Dermis blood vessel endothelial cell (primary cell): ENCODE measurements at regions not wholly inside any gene's neighbourhood (a gene's known extent, or its start where the extent isn't known, plus 50 kb on each side); places are given as distances from the start of the nearest gene placed in this dataset.
"Not testable (repeated sequence)": the region's sequence is repeated elsewhere in the genome, so short reads cannot be mapped to it uniquely, and the experiment has no call there.

Source experiments
- DNase-seq: peaks from one replicate; pipeline ENCODE4 v3.0.0; 2010

DNA sequence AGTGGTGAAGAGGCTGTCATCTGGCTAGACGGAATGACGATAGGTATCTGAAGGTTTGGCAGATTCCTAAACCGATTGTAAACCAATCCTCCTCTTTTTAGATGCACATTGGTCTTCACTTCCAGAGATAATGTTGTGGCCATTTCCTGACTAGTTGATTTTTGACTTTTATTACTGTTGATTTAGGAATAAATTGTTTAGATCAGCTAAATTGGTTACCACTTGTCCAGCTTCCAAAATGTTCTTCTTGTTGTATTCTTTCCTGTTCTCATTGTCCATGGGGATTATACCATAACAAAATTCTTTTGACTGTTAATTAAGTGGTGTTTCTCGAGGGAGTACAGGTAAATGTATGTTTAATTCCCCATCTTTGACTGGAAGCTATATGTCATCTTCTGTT lies 119.7 kb downstream of the MACROH2A1 start:
- no peak for DNase-seq

DNA sequence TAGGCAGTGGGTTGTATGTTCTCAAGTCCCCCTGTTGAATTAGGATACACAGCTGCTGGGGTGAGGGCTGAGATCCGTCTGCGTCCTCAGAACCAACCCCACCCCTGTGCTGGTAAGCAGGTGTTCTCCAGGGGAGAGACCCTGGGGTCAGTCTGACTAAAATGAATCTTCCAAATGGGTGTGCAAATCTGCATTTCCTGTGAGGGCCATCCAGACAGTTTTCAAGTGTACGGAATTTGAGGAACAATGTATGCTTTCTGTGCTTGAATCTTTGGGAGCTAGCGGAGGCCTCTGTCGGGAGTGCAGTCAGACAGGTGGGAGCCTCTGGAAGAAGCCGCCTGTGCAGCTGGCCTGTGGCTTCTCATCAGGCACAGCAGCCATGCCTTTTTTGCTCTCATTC lies 122.9 kb downstream of the MACROH2A1 start:
- no peak for DNase-seq

DNA sequence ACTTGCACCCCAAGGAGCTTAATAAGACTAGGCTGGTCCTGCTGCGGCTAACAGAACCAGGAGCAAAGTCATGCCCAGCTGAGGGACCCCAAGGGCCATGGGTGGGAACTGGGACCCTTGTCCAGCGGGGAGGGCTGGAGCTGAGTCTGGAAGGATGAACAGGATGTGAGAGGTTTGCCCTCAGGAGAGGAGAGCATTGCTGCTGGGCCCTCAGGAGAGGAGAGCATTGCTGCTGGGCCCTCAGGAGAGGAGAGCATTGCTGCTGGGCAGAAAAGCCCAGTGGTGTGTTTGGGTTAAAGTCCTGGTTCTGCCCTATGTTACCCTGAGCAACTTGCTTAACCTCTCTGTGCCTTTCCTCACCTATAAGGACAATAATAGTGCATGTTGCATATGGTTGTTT lies 125.8 kb downstream of the MACROH2A1 start:
- DNase-seq = no peak

DNA sequence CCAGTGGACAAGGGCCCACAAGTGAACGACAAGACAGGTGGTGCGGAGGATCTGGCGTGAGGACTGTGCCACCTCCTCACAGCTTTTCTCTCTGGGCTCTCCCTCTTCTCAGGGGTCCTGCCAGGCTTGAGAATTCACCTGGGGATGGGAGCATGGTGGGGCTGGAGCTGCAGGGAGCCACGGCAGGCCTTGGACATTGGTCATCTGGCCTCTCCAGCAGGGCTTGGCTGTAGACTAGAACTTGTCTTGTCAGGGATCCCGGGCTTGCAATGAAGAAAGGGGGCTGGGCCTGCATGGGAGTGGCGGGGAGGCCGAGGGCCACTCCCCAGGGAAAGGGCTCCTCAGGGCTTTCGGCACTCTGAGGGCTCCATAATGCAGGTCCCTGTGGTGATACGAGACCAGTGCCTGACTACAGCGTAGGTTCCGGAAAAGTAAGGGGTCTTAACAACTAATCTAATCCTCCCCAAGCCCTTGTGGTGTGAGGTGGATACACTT lies 126.7 kb downstream of the MACROH2A1 start:
- DNase-seq = no peak

- no peak for DNase-seq
These were observed 127.3 kb downstream of the MACROH2A1 start for GRCh38 chr5:135271533-135272310.

DNA sequence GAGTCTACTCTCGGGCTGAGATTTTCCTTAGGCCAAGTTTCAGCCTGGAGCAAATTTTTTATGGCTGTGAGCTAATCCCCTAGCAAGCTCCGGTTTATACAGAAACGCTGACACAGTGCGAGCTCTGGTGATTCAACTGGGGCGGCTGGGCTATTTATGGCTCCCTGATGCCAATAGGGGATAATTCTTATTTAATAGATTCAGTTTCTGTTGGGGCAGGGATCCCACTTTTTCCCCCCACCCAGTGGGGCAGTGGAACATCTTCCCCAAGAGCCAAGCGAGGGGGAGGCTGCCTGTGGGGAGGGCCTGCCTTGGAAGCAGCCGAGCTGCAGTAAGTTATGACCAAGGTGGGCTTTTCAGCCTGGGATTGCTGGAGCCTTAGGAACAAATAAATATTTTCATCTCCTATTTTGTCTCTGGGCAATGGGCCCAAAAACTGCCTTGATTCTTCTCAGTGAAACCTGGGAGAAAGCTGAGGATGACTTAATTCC lies 129.1 kb downstream of the MACROH2A1 start:
- peak; percentile 10 for DNase-seq

DNA sequence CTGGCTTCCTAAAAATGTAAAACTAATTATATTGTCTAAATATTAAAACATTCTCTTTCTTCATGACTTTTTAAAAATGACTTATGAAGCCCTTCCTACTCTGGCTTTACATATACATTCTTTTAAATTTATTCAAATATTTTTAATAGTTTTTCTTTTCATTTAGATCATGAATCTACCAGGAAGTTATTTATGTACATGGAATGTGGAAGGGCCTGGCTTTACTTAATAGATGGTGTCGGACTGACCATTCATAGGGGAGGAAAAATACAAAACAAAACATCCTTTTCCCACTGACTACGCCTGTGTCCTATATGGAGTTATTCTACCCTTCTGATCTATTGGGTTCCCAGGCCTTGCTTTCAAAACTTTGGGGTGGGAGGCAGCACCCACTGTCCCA lies 129.8 kb downstream of the MACROH2A1 start:
- DNase-seq = peak; percentile 67

DNA sequence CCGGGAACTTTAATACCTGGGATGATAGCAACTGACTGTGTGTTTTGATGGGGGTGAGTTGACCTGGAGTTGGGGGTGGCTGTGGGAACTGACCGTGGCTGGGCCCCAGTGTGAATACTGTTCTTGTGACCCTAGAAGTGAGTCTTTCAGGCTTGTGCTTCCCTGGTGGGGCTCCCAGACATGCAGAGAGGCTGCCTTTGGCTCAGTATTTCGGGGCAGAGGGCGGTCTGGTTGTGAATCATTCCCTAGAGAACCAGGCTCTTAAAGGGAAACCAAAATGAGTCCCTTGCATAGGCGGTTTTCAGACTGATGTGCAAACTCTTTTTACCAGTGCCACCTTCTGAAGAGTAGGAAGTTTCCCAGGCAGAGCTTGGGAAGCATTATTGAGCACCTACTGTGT lies 132.1 kb downstream of the MACROH2A1 start:
- no peak for DNase-seq

DNA sequence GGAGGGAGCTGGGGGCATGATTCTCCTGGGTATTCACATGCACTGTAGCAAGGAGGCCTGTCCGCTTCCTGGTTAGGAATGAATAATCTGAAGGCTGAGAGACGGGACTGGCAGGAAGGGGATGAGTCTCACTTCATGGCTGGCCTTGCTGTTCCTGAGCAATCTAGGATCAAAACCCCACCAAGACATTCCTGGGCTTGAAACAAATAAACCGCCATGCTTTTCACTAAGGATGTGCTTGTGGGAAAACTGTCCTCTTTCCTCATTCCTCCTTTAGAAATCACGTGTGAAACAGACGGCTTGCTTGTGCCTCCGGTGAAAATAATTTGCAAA lies 132.8 kb downstream of the MACROH2A1 start:
- DNase-seq = no peak

- no peak for DNase-seq
These were observed 133.3 kb downstream of the MACROH2A1 start for GRCh38 chr5:135265497-135266302.

- no peak for DNase-seq
These were observed 134.3 kb downstream of the MACROH2A1 start for GRCh38 chr5:135264451-135265440.

- no peak for DNase-seq
These were observed 135.9 kb downstream of the MACROH2A1 start for GRCh38 chr5:135263022-135263668.

DNA sequence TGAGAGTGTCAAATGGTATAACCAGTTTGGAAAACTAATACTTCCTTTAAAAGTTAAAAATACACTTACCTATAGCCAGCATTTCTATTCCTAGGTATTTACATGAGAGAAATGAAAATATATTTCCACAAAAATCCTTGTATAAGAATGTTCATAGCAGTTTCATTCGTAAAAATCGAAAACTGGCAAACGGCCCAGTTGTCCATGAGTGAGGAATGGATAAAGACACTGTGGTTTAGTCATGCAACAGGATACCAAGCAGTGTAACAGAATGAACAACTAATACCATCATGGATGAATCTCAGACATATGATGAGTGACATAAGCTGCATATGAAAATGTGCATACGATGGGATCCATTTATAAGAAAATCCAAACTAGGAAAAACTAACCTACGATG lies 136.7 kb downstream of the MACROH2A1 start:
- no peak for DNase-seq

DNA sequence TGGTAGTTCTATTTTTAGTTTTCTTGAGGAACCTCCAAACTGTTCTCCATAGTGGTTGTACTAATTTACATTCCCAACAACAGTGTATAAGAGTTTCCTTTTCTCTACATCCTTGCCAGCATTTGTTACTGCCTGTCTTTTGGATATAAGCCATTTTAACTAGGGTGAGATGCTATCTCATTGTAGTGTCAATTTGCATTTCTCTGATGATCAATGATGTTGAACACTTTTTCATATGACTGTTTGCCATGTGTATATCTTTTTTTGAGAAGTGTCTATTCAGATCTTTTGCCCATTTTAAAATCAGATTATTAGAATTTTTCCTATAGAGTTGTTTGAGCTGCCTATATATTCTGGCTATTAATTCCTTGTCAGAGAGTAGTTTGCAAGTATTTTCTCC lies 138.9 kb downstream of the MACROH2A1 start:
- not testable (repeated sequence) for DNase-seq

- no peak for DNase-seq
These were observed 143.4 kb downstream of the MACROH2A1 start for GRCh38 chr5:135255461-135256178.

DNA sequence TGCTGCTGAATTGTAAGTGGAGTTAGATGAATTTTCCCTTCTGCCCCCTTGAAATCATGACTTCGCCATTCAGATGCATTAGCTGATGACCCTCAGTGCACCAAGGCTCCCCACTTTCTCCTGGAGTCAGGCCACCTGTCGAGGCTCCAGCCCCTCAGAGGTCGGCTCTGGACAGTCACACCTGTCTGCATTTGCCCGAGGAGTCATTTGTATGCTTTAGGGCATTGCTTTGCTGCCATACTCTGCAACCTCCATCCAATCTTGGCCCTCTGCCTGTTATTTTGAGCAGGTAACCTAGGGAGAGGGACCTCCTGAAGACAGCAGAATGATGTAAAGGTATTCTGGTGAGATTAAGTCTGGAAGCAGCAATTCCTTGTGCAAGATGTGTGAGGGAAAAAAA lies 144.8 kb downstream of the MACROH2A1 start:
- no peak for DNase-seq

DNA sequence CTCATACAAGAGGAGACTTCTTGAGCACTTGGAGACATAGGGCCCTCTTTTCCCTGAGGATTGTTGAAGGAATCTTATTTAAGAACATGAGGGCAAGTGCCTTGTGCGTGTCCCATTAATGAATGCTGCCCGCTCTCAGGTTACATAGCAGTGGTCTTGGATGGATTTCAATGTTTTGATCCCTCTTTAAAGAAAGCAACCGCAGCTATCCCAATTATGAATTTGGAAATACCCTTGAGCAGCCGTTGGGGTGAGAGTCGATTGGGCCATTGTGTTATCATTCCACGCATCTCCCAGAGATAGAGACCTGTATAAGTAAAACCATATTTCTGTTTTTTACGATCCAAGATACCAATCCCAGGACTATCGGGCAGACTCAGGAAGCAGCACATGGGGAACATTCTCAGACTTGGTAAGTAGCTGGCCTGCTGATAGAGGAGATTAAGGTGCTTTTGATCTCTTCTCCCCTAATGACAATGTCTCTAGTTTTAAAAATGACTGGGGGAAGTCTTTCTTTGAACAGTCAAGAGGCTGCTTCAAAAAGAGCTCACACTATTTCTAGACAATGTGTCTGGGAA lies 145.3 kb downstream of the MACROH2A1 start:
- DNase-seq = no peak

DNA sequence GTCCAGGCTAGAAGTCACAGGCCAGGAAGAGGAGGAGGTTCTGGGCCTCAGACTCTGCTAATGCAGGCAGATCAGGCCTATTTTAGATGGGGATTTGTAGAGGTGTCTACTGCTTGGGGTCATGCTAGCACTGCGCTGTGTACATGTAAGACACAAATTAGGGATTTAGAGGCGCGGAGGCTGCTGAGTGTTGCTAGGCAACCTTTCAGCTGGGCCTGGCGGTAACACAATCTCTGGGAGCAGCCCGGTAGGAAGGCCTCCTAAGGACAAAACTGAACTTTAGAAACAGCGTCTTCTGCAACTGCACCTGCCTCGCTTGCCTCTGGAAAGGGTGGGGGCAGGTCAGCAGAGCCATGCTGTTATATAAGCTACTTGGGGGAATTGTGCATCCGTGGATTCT lies 147.9 kb downstream of the MACROH2A1 start:
- DNase-seq = no peak

GRCh38 chr5:135250671-135251070 lies 148.4 kb downstream of the MACROH2A1 start:
- DNase-seq = no peak

GRCh38 chr5:135249658-135250057 lies 149.4 kb downstream of the MACROH2A1 start:
- DNase-seq = no peak

GRCh38 chr5:135248801-135249231 lies 150.2 kb downstream of the MACROH2A1 start:
- DNase-seq = no peak
